Activated CD4-positive, alpha-beta T cell treated with anti-CD3 and anti-CD28 coated beads, Interleukin-2, amount 50 U/mL, for 4 hours (primary cell): ENCODE measurements at regions not wholly inside any gene's neighbourhood (a gene's known extent, or its start where the extent isn't known, plus 50 kb on each side); places are given as distances from the start of the nearest gene placed in this dataset.

Source experiments
- DNase-seq, 2 experiments: peaks; one replicate each; pipeline ENCODE4 v3.0.0-alpha.2; 2020

GRCh38 chr22:48976556-48977535 is 850.8 kb downstream of the BRD1 start:
- DNase-seq, result no peak

GRCh38 chr22:48975886-48976285 is 851.8 kb downstream of the BRD1 start:
- no peak for DNase-seq

GRCh38 chr22:48975316-48975741 is 852.3 kb downstream of the BRD1 start:
- no peak for DNase-seq

DNA sequence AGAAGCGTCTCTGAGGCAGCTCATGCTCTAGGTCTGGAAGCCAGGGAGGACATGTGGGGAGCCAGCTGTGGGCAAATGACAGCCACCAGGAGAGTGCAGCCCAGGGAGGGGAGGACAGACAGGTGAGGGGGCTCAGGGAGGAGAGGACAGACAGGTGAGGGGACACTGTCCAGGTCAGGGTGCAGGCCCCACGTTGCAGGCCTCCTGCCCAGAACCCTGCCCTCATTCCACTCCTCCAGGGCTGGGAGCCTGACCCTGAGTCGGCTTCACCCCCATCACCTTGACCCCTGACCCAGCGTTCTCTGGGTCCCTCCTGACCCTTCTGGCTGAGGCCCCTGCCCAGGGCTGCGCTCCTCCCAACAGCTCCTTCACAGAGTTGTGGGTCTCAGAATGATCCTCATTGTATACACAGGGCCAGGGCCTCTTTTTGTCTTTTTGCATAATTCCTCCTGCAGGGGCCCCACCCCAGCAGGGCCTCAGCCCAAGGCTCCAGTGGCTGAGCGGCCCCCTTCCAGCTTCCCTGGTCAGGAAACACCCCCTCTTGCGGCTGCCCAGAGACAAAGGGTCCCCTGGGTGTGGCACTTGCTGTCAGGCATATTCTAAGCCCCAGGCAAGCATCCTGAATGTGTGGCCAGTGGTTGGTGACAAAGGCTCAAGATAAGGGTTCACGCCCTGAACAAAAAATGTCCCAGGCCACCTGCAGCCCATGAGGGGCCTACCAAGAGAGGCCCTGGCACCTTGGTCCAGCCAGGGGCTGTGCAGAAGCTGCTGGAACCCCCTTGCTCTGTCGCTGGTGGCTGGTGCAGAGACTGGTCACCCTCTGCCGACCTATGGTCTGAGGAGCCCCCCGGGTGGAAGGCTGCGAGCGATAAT is 853.0 kb downstream of the BRD1 start:
- DNase-seq, result no peak

DNA sequence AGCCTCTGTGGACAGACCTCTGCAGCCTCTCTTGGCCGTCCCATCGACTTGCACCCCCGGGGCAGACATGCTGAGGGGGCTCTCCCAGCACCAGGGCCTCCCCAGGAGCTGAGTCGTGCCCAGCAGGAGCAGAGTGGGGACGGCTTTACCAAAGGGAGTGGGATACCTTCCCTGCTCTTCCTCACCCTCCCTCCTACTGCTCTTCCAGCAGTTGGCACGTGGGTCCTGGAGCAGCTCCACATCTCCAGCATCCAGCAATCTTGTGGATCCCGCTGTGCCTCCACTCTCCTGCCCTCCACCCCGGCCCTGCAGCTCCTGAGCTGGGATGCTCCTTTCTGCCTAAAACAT is 854.0 kb downstream of the BRD1 start:
- DNase-seq, result no peak

DNA sequence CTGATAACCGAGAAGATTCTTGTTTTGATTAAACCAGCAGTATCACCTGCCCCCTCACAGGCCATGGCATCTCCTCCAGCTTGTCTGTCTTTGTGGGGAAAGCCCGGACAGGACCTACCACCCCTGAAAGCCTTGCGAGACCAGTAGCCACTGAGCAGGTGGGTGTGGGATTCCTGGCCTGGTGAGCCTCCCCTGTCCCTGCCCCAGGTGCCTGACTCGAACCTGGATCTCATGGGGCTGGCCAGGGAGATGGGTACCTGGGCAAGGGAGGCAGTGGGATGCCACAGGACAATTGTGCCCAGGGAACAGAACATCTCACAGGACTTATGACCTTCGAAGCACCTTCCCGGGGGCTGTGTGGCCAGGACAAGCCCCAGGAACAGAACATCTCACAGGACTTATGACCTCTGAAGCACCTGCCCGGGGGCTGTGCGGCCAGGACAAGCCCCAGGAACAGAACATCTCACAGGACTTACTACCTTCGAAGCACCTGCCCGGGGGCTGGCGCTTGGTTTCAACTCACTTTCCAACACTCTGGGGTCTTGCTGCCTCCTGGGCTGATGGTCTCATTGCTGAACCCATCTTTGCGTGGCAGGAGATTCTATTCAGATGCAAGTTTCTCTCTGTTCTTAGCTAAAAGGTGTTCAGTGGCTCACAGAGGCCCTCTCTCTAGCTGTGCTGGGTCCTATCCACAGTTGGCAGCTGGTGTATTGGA is 854.5 kb downstream of the BRD1 start:
- no peak for DNase-seq

- no peak for DNase-seq
These were observed 859.3 kb downstream of the BRD1 start for GRCh38 chr22:48968201-48968959.

DNA sequence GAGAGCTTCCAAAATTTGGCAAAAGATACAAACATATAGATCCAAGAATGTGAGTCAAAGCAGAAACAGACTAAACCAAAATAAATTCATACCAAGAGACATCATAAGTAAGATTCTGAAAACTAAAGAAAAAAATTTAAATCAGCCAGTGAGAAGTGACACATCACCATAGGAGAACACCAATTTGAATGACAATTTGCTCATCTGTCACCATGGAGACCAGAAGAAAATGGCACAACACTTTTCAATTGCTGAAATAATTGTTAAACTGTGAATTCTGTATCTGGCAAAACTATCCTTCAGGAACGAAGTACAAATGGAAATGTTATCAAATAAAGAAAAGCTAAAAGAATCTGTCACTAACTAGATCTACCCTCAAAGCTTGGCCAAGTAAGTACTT is 864.3 kb downstream of the BRD1 start:
- DNase-seq, result no peak

GRCh38 chr22:48961705-48962104 is 866.0 kb downstream of the BRD1 start:
- no peak for DNase-seq

DNA sequence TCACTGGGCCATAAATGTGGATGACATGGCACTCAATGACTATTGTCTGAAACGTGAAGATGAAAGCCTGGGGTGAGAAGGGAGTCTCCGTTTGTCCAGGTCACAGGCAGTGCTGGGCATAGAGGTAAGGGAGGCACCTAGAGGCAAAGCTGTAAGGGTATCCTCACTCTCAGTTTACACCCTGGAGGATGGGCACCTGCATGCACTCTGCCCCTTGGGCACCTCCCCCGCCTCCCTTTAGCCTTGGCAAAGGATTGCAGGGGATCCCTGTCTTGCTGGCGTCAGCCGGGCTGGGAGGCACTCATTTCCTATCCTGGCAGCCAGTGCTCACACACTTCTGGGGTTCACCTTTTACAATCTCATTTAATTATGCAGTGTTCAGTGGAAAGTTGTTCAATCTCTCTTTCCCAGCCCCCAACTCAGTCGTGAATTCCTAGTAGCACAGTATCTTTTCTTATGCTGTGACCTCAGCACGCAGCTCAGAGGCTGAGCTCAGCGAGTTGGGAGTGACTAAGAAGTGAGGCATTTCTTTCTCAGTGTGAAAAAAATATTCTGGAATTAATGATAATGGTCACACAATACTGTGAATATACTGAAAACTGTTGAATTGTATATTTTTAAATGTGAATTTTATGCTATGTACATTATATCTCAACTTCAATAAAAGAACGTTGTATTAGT is 866.6 kb downstream of the BRD1 start:
- DNase-seq, result no peak

- DNase-seq, result no peak
These were observed 867.1 kb downstream of the BRD1 start for GRCh38 chr22:48960576-48960975.

- DNase-seq, result no peak
These were observed 868.2 kb downstream of the BRD1 start for GRCh38 chr22:48959496-48959895.

- no peak for DNase-seq
These were observed 869.7 kb downstream of the BRD1 start for GRCh38 chr22:48957987-48958321.

GRCh38 chr22:48957311-48957986 is 870.2 kb downstream of the BRD1 start:
- no peak for DNase-seq

DNA sequence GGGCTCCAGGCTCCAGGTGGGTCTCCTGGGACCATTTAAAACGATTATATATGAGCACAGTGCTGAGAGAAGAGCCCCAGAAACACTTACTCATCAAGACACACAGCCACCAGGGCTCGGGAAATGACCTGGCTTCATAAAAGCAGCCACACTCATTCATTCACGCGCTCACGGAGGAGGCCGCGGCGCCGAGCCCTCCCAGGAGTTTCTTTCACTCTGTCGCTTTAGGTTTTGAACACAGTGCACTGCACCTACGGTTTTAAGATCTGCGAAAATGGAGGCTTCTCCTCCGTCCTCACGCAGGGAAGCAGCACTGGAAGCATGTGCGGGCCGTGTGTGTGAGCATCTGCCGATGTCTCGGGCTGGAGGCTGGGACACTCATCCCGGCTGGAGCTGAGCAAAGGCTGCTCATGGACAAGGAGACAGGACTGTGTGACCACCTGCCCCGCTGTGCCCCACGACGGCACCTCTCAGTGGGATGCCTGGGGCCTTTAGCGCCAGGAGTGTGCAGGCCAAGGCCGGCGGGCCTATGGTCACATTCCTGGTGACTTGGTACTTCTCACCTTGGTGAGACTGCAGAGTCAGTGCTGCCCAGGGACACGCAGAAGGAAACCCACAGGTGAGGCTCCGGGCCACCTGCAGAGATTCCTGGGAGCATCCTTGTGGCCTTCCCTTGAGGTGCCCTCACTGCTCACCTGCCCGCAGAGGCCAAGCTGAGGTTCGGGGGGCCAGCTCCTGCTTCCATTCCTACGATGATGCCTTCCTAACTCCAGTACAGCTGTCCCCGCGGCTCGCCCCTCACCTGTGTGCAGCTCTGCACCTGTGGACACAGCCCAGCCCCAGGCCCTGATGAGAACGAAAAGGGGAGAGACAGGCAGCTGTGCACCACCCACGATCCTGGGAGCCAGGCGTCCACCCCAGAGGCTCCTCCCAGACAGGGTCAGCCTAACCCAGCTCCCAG is 872.0 kb downstream of the BRD1 start:
- no peak for DNase-seq

- DNase-seq, result no peak
These were observed 872.8 kb downstream of the BRD1 start for GRCh38 chr22:48954781-48955311.

DNA sequence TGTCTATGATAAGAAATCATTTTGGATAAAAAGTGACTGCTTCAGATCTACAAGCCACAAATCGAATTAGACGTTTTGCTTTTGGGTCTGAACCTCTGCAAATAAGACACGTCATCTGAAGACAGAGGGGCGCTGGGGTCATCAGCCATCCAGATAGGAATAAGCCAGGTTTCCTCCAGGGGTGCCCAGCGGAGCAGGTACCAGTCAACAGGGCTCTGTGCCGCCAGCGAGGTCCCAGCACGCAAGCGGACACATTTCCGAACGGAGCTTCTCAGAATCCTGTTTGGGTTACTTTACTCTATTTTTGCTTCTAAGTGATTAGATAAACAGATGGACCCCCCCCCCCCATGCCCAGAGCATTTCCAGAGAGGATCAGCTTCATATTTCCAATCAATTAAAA is 873.8 kb downstream of the BRD1 start:
- no peak for DNase-seq

DNA sequence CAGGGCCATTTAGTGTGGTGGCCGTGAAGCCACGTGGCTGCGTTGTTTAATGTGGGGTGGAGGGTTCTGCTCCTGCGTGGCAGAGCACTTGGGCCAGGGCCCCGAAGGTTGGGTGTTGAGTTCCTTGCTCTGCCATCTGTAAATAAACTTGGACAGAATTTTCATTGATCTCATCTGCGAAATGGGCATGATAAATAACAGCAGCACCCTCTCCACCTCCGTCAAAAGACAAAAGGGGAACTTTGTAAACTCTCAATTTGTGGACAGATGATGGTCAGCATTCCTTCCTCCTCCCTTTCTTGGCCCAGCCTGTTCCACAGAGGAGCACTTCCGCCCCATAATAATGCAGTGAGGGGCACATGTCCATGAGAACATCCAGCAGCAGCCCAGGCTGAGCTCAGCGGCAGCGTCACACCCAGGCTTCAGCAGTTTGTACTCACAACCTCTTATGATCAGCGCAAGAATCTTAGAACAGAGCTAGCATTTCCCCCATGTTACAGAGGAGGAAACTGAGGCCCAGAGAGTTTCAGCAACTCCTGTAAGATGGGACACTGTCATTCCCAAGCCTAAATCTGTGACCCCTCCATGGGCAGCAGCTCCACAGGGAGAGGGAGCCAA is 874.5 kb downstream of the BRD1 start:
- DNase-seq, result no peak
